ENCODE measurements at regions not wholly inside any gene's neighbourhood (a gene's known extent, or its start where the extent isn't known, plus 50 kb on each side); places are given as distances from the start of the nearest gene placed in this dataset.

DNA sequence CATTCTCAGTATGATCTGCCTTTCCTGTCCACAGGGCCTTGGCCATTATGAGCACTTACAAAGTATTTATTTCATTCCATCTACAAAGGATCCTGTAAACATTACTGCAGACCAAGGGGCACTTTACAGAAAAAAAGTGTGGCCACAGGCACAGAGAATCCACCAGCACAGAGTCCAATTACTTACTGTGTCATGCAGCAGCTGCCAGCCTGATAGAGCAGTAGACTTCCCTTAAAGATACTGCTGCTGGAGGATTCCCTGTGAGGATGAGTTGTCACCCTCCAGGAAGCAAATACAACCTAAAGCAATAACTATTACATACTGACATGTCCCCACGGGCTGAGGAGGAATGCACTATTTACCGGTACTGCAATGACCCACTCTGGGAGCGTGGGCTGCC lies 97.1 kb upstream of the COG2 start:
- no peak overlapping the region for H3K4me3 ChIP-seq (ENCODE audit: low read depth, low read length)
- POLR2A ChIA-PET, result no interaction called here
- H3K9me3 ChIP-seq (ENCODE audit: control insufficient read depth, insufficient read depth, low read depth, low read length), result no peaks in the 10 kb centered on the region
- TF ChIP-seq ZNF23 (tag by site-specific recombination; IDR thresholded peaks at IDR 0.05; ENCODE audit: borderline replicate concordance) (no peak), ZNF544 (tag by site-specific recombination; IDR thresholded peaks at IDR 0.05) (no peak), ZNF37A (tag by site-specific recombination; IDR thresholded peaks at IDR 0.05) (no peak), HOXA7 (CRISPR knock-in tag; IDR thresholded peaks at IDR 0.05; ENCODE audit: borderline replicate concordance) (no peak), ZNF174 (tag by site-specific recombination; IDR thresholded peaks at IDR 0.05) (no peak), GLI2 (tag by site-specific recombination; IDR thresholded peaks at IDR 0.05; ENCODE audit: borderline replicate concordance, low read depth) (no peak), SALL2 (tag by site-specific recombination; IDR thresholded peaks at IDR 0.05; ENCODE audit: borderline replicate concordance) (no peak), ZNF529 (tag by site-specific recombination; IDR thresholded peaks at IDR 0.05; ENCODE audit: insufficient replicate concordance) (no peak), MYNN (tag by site-specific recombination; IDR thresholded peaks at IDR 0.05; ENCODE audit: borderline replicate concordance) (no peak), ZNF843 (tag by site-specific recombination; IDR thresholded peaks at IDR 0.05) (no peak), ZNF223 (tag by site-specific recombination; IDR thresholded peaks at IDR 0.05) (no peak), ZBTB7A (tag by site-specific recombination; IDR thresholded peaks at IDR 0.05; ENCODE audit: low read depth) (no peak), MEIS1 (CRISPR knock-in tag; IDR thresholded peaks at IDR 0.05; ENCODE audit: borderline replicate concordance) (no peak)
- TF ChIP-seq, protein P1, sequence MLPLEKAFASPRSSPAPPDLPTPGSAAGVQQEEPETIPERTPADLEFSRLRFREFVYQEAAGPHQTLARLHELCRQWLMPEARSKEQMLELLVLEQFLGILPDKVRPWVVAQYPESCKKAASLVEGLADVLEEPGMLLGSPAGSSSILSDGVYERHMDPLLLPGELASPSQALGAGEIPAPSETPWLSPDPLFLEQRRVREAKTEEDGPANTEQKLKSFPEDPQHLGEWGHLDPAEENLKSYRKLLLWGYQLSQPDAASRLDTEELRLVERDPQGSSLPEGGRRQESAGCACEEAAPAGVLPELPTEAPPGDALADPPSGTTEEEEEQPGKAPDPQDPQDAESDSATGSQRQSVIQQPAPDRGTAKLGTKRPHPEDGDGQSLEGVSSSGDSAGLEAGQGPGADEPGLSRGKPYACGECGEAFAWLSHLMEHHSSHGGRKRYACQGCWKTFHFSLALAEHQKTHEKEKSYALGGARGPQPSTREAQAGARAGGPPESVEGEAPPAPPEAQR (tag by site-specific recombination; IDR thresholded peaks at IDR 0.05), result no peak
- TF ChIP-seq, protein P2, sequence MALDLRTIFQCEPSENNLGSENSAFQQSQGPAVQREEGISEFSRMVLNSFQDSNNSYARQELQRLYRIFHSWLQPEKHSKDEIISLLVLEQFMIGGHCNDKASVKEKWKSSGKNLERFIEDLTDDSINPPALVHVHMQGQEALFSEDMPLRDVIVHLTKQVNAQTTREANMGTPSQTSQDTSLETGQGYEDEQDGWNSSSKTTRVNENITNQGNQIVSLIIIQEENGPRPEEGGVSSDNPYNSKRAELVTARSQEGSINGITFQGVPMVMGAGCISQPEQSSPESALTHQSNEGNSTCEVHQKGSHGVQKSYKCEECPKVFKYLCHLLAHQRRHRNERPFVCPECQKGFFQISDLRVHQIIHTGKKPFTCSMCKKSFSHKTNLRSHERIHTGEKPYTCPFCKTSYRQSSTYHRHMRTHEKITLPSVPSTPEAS (tag by site-specific recombination; IDR thresholded peaks at IDR 0.05), result no peak
- TF ChIP-seq, protein P3, sequence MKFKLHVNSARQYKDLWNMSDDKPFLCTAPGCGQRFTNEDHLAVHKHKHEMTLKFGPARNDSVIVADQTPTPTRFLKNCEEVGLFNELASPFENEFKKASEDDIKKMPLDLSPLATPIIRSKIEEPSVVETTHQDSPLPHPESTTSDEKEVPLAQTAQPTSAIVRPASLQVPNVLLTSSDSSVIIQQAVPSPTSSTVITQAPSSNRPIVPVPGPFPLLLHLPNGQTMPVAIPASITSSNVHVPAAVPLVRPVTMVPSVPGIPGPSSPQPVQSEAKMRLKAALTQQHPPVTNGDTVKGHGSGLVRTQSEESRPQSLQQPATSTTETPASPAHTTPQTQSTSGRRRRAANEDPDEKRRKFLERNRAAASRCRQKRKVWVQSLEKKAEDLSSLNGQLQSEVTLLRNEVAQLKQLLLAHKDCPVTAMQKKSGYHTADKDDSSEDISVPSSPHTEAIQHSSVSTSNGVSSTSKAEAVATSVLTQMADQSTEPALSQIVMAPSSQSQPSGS (tag by site-specific recombination; IDR thresholded peaks at IDR 0.05; ENCODE audit: low read depth), result no peak
- TF ChIP-seq, protein P4, sequence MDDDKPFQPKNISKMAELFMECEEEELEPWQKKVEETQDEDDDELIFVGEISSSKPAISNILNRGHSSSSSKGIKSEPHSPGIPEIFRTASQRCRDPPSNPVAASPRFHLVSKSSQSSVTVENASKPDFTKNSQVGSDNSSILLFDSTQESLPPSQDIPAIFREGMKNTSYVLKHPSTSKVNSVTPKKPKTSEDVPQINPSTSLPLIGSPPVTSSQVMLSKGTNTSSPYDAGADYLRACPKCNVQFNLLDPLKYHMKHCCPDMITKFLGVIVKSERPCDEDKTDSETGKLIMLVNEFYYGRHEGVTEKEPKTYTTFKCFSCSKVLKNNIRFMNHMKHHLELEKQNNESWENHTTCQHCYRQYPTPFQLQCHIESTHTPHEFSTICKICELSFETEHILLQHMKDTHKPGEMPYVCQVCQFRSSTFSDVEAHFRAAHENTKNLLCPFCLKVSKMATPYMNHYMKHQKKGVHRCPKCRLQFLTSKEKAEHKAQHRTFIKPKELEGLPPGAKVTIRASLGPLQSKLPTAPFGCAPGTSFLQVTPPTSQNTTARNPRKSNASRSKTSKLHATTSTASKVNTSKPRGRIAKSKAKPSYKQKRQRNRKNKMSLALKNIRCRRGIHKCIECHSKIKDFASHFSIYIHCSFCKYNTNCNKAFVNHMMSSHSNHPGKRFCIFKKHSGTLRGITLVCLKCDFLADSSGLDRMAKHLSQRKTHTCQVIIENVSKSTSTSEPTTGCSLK (tag by site-specific recombination; IDR thresholded peaks at IDR 0.05), result no peak
- TF ChIP-seq, protein P5, sequence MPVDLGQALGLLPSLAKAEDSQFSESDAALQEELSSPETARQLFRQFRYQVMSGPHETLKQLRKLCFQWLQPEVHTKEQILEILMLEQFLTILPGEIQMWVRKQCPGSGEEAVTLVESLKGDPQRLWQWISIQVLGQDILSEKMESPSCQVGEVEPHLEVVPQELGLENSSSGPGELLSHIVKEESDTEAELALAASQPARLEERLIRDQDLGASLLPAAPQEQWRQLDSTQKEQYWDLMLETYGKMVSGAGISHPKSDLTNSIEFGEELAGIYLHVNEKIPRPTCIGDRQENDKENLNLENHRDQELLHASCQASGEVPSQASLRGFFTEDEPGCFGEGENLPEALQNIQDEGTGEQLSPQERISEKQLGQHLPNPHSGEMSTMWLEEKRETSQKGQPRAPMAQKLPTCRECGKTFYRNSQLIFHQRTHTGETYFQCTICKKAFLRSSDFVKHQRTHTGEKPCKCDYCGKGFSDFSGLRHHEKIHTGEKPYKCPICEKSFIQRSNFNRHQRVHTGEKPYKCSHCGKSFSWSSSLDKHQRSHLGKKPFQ (tag by site-specific recombination; IDR thresholded peaks at IDR 0.05), result no peak
- TF ChIP-seq, protein P6, sequence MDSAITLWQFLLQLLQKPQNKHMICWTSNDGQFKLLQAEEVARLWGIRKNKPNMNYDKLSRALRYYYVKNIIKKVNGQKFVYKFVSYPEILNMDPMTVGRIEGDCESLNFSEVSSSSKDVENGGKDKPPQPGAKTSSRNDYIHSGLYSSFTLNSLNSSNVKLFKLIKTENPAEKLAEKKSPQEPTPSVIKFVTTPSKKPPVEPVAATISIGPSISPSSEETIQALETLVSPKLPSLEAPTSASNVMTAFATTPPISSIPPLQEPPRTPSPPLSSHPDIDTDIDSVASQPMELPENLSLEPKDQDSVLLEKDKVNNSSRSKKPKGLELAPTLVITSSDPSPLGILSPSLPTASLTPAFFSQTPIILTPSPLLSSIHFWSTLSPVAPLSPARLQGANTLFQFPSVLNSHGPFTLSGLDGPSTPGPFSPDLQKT (IDR thresholded peaks at IDR 0.05; ENCODE audit: borderline replicate concordance, low read depth, low read length), result no peak
- no peaks in the 10 kb centered on the region for H3K36me3 ChIP-seq (ENCODE audit: control insufficient read depth in 2 of 2, insufficient read depth in 1 of 2, low read length in 2 of 2)
- CTCF ChIA-PET, result interaction anchor here (0.6 kb wide), 1 partner anchor 103 kb away, joined by 3 read pairs; no protein-coding TSS in a partner anchor
- no peak overlapping the region for H3K27ac ChIP-seq (ENCODE audit: extremely low read depth, low read depth, low read length)
- H3K4me1 ChIP-seq (ENCODE audit: control insufficient read depth, insufficient read depth, low read length), result no peaks in the 10 kb centered on the region
